Right lobe of liver (tissue), 6 donors: ENCODE measurements at regions not wholly inside any gene's neighbourhood (a gene's known extent, or its start where the extent isn't known, plus 50 kb on each side); places are given as distances from the start of the nearest gene placed in this dataset.

Experiments
- ATAC-seq, 4 donors: fragments of 200-7000 bp; cut with Tn5 transposase; one replicate each; pipeline ENCODE4 v1.9.1; 2020; ENCODE audit warnings: mild to moderate bottlenecking in 4 of 4, moderate library complexity in 4 of 4
- DNase-seq, 3 donors: peaks; one replicate each; pipeline ENCODE4 v3.0.0-alpha.2; 2020
- H3K27ac ChIP-seq, 3 donors: fragments of 200-600 bp; one replicate each; pipeline ENCODE4 v1.8.0; 2022
- H3K27me3 ChIP-seq, 2 donors: fragments of 200-600 bp; one replicate each; pipeline ENCODE4 v1.8.0; 2022
- H3K36me3 ChIP-seq, 4 donors: fragments of 200-600 bp; sonication (generic) in 1 of 4; one replicate each; pipeline versions ENCODE4 v1.5.1 to v1.8.0; 2017 to 2022; ENCODE audit warnings: control low read depth in 1 of 4
- H3K4me1 ChIP-seq, 4 donors: fragments of 200-600 bp; sonication (generic) in 1 of 4; one replicate each; pipeline versions ENCODE4 v1.5.1 to v1.8.0; 2017 to 2022; ENCODE audit warnings: control low read depth in 1 of 4
- H3K4me3 ChIP-seq, 3 donors: fragments of 200-600 bp; one replicate each; pipeline ENCODE4 v1.8.0; 2022
- H3K9me3 ChIP-seq, 4 donors: fragments of 200-600 bp; sonication (generic) in 1 of 4; one replicate each; pipeline versions ENCODE4 v1.5.1 to v1.8.0; 2017 to 2022; ENCODE audit warnings: control low read depth in 1 of 4
- CTCF ChIP-seq, 4 donors: fragments of 200-600 bp in 3 of 4; fragments of 450-650 bp in 1 of 4; IDR thresholded peaks; one replicate each; pipeline versions ENCODE4 v1.5.1 to v1.8.0; 2016 to 2022; ENCODE audit warnings: antibody characterized with exemption in 4 of 4, mild to moderate bottlenecking in 2 of 4
- POLR2A ChIP-seq: fragments of 450-650 bp; IDR thresholded peaks from one replicate; pipeline ENCODE4 v1.6.1; 2017; ENCODE audit warnings: antibody characterized with exemption, mild to moderate bottlenecking
- WGBS: methylation state at CpG from one replicate; pipeline ENCODE4 v1.1.6; 2018; ENCODE audit warnings: low coverage, low lambda C conversion rate; ENCODE audit not compliant: insufficient coverage; ENCODE audit errors: missing lambda C conversion rate; 5-methylcytosine and 5-hydroxymethylcytosine counted together
- intact Hi-C, 2 donors: fragments of 100-400 bp; cut with DNase I; formaldehyde crosslinking; loops; one replicate each; pipeline versions ENCODE4 v1.11.2 to v1.14.1; 2022
- donor health status: DM: no; HTN: yes; CAD: no.
- donor health status: DM: no; HTN: no; CAD: no.
- donor health status: DM: no; HTN: no; CAD: no.
- donor health status: DM: no; HTN: yes; CAD: no.
- donor health status: DM: no; HTN: yes; CAD: no.

GRCh38 chr12:89135976-89136634 is 216.2 kb downstream of the DUSP6 start:
- H3K27ac ChIP-seq: no peak overlapping the region
- H3K4me3 ChIP-seq: no peak overlapping the region
- H3K27me3 ChIP-seq: no peaks in the 10 kb centered on the region
- DNase-seq (no peak), ATAC-seq (no peak)
- no peaks in the 10 kb centered on the region for H3K9me3 ChIP-seq
- TF ChIP-seq POLR2A (no peak), CTCF (IDR thresholded peaks at IDR 0.05) (no peak)
- no peaks in the 10 kb centered on the region for H3K4me1 ChIP-seq
- no peaks in the 10 kb centered on the region for H3K36me3 ChIP-seq
- intact Hi-C loops: no loop called here

DNA sequence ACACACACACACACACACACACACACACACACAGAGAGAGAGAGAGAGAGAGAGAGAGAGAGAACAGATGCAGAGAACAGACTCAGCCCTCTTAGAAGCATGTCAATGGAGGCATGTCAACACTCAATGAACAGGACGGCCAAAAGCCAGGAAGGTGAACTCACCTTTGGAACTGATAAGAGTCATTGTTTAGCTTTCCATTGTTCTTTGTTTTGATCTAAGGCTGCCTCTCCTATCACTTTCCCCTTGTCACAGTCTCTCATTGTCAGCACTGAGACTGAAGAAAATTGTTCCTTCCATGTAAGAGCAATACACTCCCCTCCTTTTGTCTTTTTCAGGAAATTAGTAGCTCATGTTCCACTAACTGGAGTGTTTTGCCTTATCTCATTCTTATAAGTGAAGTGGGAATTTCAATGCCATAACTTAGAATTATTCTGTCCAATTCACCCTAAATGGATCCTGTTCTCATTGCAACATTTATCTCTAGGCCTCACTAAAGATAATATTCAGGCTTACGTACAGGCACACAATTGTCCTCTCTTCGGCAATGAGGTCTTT is 218.0 kb downstream of the DUSP6 start:
- ATAC-seq (peak in 1 of 4 donors; percentile 54), DNase-seq (no peak)
- H3K9me3 ChIP-seq: no peaks in the 10 kb centered on the region
- H3K27ac ChIP-seq: no peak overlapping the region
- H3K27me3 ChIP-seq: no peaks in the 10 kb centered on the region
- H3K4me3 ChIP-seq: no peak overlapping the region
- peaks cover 0 to 4% (median 0%) of the 10 kb centered on the region in 4 donors for H3K4me1 ChIP-seq
- WGBS: 74% methylated on average over 2 of the region's 3 CpGs
- TF ChIP-seq POLR2A: no peak
- TF ChIP-seq CTCF (IDR thresholded peaks at IDR 0.05): no peak
- no peaks in the 10 kb centered on the region for H3K36me3 ChIP-seq
- intact Hi-C loops: no loop called here

- Histone ChIP-seq H3K4me3 (no peak overlapping the region), H3K27me3 (no peaks in the 10 kb centered on the region), H3K36me3 (no peaks in the 10 kb centered on the region), H3K27ac (no peak overlapping the region), H3K9me3 (no peaks in the 10 kb centered on the region), H3K4me1 (peaks cover 0 to 8% (median 3%) of the 10 kb centered on the region in 4 donors)
- ATAC-seq (peak; percentile 61 to 65 (median 63)), DNase-seq (no peak)
- TF ChIP-seq CTCF (IDR thresholded peaks at IDR 0.05): no peak
- no peak for TF ChIP-seq POLR2A
- intact Hi-C loops: no loop called here
- 25% methylated on average over 3 of the region's 3 CpGs for WGBS
Measured at GRCh38 chr12:89129167-89129870, 223.0 kb downstream of the DUSP6 start.

DNA sequence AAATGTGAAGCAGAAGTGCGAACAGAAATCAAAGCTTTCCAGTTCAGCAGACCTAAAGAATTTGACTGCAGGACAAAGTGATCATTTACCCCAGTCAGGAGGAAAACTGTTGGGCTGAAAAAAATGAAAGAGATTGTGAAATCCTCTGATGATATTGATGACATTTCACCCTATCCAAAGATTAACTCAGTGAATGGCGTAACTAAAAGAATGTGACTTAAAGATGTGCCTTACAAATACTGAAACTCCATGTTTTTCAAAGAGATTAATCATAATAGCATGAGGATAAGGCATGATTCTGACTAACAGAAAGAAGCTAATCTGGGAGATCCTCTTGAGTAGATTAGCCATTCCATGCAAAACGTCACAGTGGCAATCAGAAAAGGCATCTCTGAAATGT is 225.6 kb downstream of the DUSP6 start:
- H3K27me3 ChIP-seq: no peaks in the 10 kb centered on the region
- peak; percentile 68 to 88 (median 80) for ATAC-seq

More for the DNA sequence above, 225.6 kb downstream of the DUSP6 start:
- H3K36me3 ChIP-seq: no peaks in the 10 kb centered on the region
- H3K4me1 ChIP-seq: peaks cover 0 to 8% (median 3%) of the 10 kb centered on the region in 4 donors
- peak overlapping the region in 1 of 3 donors; percentile 24 for H3K27ac ChIP-seq
- TF ChIP-seq CTCF (IDR thresholded peaks at IDR 0.05) (no peak), POLR2A (no peak)
- DNase-seq: no peak
- no peak overlapping the region for H3K4me3 ChIP-seq
- WGBS: 22% methylated on average over 3 of the region's 3 CpGs
- intact Hi-C loops: no loop called here
- H3K9me3 ChIP-seq: no peaks in the 10 kb centered on the region
